Omental fat pad (tissue), 3 donors: ENCODE measurements at regions not wholly inside any gene's neighbourhood (a gene's known extent, or its start where the extent isn't known, plus 50 kb on each side); places are given as distances from the start of the nearest gene placed in this dataset.

Experiments used
- ATAC-seq: fragments of 150-250 bp; one replicate; pipeline ENCODE4 v1.9.1; 2016; ENCODE audit warnings: mild to moderate bottlenecking, moderate library complexity; ENCODE audit not compliant: low FRiP score
- DNase-seq: peaks from one replicate; pipeline ENCODE4 v3.0.0-alpha.2; 2019; ENCODE audit warnings: low spot score
- CTCF ChIP-seq, 3 donors: fragments of 450-650 bp; IDR thresholded peaks; one replicate each; pipeline ENCODE4 v1.5.1; 2016 to 2017; ENCODE audit warnings: antibody characterized with exemption in 3 of 3, mild to moderate bottlenecking in 3 of 3, moderate library complexity in 2 of 3

DNA sequence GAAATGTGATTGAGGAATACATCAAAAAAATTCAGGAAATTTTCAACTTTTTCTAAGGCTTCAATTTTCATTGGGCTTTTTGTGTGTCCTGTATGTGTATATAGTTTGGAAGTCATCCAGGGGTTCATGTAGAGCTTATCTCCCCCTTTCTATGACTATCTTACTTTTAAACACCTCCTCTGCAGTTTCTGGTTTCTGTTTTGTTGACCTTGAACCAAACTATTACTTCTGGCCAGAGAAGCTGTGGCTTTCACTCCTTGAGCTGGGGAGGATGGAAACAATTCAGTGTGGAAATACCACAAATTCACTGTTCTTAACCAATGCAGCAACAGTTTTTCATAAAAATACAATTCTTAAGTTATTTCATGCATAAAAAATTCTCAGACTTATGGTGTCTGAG, 613.2 kb upstream of the SEL1L start:
- ATAC-seq (no peak), DNase-seq (no peak)
- no peak for TF ChIP-seq CTCF (IDR thresholded peaks at IDR 0.05)

GRCh38 chr14:82153689-82154088, 620.0 kb upstream of the SEL1L start:
- ATAC-seq (no peak), DNase-seq (no peak)
- TF ChIP-seq CTCF (IDR thresholded peaks at IDR 0.05): no peak

DNA sequence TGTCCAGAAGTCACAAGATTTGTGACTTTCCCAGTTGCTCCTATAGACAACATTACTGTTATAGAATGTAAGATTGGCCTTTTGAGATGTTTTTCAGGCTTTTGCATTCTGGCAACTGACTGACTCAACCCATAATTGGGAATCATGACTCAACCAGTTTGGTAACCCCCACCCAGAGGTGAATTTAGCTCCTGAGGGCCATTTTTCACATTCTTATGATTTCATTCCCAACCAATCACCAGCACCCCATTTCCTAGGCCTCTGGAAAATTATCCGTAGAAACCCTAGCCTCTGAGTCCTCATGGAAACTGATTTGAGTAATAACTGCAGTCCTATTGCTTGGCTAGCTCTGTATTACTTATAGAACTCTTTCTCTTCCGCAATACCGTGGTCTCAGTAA, 626.0 kb upstream of the SEL1L start:
- no peak for TF ChIP-seq CTCF (IDR thresholded peaks at IDR 0.05)
- no peak for DNase-seq
- ATAC-seq: no peak

- ATAC-seq: no peak
- DNase-seq: no peak
- TF ChIP-seq CTCF (IDR thresholded peaks at IDR 0.05): no peak
Measured at GRCh38 chr14:82180139-82180538, 646.5 kb upstream of the SEL1L start.

DNA sequence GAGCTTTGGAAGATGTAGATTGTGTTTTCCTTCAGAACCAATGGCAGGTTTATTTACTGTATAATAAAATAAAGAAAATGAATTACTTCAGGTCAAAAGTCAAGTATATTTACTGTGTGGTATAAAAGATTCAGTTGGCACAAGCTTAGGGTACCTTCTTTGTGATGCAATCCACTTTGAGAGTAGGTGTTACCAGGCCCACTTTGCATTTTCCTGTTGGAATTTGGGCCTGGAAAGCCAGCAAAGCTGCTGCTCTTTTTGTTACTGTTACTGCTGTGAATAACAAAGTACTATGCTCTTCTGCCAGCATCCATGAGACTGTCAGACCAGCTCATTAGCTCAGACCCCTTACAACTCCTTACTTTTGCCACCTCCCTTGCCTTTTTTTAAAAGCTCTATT, 649.0 kb upstream of the SEL1L start:
- no peak for DNase-seq
- TF ChIP-seq CTCF (IDR thresholded peaks at IDR 0.05): no peak
- no peak for ATAC-seq

DNA sequence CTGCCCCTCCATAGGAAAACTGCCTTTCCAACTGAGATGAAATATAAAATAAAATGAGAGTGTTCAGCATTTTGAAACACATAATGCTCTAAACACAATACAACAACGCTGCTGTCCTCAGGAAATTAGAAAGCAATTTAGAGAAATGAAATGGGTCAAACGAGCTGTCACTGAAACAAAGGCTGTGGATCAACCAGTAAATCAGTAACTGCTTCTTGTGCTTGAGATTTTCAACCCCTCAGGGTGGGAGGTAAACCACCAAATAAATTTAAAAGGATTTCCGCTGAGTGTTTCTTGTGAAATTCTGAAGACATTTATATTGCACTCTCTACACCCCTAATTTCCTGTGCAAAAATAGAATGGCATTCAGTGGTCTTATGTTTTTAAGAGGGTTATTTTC, 657.1 kb upstream of the SEL1L start:
- no peak for ATAC-seq
- no peak for TF ChIP-seq CTCF (IDR thresholded peaks at IDR 0.05)
- DNase-seq: no peak

- no peak for DNase-seq
- ATAC-seq: no peak
- TF ChIP-seq CTCF (IDR thresholded peaks at IDR 0.05): no peak
Measured at GRCh38 chr14:82192387-82192786, 658.7 kb upstream of the SEL1L start.
